Esophagus squamous epithelium (tissue), 4 donors: ENCODE measurements at regions not wholly inside any gene's neighbourhood (a gene's known extent, or its start where the extent isn't known, plus 50 kb on each side); places are given as distances from the start of the nearest gene placed in this dataset.

ENCODE experiments used
- CTCF ChIP-seq, 6 experiments: fragments of 450-650 bp in 4 of 6; fragments of 200-600 bp in 2 of 6; sonication (generic) in 2 of 6; IDR thresholded peaks; one replicate each; pipeline ENCODE4 v1.5.1; 2016 to 2019; ENCODE audit warnings: antibody characterized with exemption in 6 of 6, mild to moderate bottlenecking in 4 of 6, moderate library complexity in 4 of 6
- POLR2A ChIP-seq, 4 donors: fragments of 450-650 bp; IDR thresholded peaks; one replicate each; pipeline ENCODE4 v1.6.1; 2017; ENCODE audit warnings: antibody characterized with exemption in 4 of 4, mild to moderate bottlenecking in 4 of 4, moderate library complexity in 3 of 4

- no peak for TF ChIP-seq CTCF (IDR thresholded peaks at IDR 0.05)
- TF ChIP-seq POLR2A (IDR thresholded peaks at IDR 0.05), result no peak
Measured at GRCh38 chr6:100171533-100172321, 177.7 kb upstream of the MCHR2 start.
